ENCODE measurements at regions not wholly inside any gene's neighbourhood (a gene's known extent, or its start where the extent isn't known, plus 50 kb on each side); places are given as distances from the start of the nearest gene placed in this dataset.

DNA sequence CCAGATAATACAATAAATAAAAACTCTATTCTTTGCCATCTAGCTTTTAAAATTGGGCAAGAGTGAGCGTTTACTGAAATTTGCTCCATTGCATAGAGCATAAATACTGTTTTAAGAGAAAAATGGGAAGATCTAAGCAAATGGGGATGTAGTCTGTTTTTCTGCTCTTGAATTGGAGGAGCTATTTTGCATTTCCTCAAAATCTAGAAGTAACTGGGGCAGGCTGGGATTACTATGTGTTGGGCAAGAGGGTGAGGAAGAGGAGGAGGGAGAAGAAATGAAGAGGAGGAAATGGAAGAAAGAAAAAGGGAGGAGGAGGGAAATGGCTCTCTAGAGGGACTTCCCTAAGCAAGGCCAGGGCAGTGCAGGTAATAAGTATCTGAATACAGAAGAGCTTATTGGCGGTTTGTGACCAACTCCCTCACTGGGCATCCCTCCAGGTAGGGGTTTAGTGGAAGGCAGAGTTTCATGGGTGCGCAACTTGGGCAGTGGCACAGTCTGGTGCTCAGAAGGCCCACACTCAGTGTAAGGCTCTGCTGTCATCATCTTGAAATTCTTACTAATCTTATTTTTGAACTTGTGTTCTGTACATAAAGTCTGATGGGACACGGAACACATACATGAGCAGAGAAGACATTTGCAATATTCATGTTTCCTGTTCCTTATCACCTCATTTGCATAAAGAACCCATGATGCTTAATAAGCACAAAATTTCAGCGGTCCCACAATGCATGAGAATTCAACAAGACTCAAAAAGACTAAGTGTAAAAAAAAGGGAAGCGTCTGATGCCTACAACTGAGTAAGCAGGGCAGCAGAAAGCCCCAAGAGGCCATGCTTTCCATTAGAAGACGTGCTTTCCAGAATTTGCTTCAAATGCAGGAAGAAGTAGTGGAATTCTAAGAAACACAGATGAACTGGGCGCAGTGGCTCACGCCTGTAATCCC, 116.9 kb downstream of the EVX1 start:
- DNase-seq (ENCODE audit: low read depth in 2 of 2): no peak
- H3K4me3 ChIP-seq (replicated peaks in 1 of 2; ENCODE audit: low read depth in 2 of 2, low read length in 2 of 2): no peak overlapping the region
- TF ChIP-seq, protein P1, sequence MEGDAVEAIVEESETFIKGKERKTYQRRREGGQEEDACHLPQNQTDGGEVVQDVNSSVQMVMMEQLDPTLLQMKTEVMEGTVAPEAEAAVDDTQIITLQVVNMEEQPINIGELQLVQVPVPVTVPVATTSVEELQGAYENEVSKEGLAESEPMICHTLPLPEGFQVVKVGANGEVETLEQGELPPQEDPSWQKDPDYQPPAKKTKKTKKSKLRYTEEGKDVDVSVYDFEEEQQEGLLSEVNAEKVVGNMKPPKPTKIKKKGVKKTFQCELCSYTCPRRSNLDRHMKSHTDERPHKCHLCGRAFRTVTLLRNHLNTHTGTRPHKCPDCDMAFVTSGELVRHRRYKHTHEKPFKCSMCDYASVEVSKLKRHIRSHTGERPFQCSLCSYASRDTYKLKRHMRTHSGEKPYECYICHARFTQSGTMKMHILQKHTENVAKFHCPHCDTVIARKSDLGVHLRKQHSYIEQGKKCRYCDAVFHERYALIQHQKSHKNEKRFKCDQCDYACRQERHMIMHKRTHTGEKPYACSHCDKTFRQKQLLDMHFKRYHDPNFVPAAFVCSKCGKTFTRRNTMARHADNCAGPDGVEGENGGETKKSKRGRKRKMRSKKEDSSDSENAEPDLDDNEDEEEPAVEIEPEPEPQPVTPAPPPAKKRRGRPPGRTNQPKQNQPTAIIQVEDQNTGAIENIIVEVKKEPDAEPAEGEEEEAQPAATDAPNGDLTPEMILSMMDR (IDR thresholded peaks at IDR 0.05; ENCODE audit: low read depth, low read length): no peak

DNA sequence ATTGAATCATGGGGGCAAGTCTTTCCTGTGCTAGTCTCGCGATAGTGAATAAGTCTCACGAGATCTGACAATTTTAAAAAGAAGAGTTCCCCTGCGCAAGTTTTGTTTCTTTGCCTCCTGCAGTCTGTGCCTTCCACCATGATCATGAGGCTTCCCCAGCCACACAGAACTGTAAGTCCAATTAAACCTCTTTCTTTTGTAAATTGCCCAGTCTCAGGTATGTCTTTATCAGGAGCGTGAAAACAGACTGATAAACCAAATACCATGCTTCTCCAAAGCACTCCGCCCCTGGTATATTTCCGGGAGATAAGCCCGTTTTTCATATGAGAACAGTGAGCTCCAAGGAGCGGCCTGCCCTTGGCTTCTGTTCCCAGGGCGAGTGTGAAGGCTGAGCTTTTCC, 118.9 kb downstream of the EVX1 start:
- TF ChIP-seq, protein P1 (IDR thresholded peaks at IDR 0.05; ENCODE audit: low read depth, low read length): no peak
- no peak for DNase-seq (ENCODE audit: low read depth in 2 of 2)
- H3K4me3 ChIP-seq (replicated peaks in 1 of 2; ENCODE audit: low read depth in 2 of 2, low read length in 2 of 2): no peak overlapping the region

DNA sequence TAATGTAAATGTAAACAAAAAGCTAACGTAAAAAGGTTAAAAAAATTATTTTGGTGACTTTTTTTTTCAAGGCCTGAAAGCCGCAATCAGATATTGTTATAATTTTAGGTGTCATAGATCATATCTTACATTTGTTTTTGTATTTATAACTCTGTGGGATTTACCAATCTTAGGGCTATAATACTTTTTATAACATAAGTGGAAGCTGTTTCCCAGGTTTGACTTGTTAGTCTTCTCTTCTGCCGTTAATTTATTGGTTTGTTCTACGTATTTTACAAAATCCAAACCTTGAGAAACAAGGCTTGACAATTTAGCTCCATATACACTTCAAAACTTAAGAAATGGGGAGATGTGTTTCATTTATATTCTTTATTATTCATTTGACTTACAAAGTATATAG, 119.4 kb downstream of the EVX1 start:
- DNase-seq (ENCODE audit: low read depth in 2 of 2): no peak
- H3K4me3 ChIP-seq (replicated peaks in 1 of 2; ENCODE audit: low read depth in 2 of 2, low read length in 2 of 2): no peak overlapping the region
- TF ChIP-seq, protein P1 (IDR thresholded peaks at IDR 0.05; ENCODE audit: low read depth, low read length): no peak

DNA sequence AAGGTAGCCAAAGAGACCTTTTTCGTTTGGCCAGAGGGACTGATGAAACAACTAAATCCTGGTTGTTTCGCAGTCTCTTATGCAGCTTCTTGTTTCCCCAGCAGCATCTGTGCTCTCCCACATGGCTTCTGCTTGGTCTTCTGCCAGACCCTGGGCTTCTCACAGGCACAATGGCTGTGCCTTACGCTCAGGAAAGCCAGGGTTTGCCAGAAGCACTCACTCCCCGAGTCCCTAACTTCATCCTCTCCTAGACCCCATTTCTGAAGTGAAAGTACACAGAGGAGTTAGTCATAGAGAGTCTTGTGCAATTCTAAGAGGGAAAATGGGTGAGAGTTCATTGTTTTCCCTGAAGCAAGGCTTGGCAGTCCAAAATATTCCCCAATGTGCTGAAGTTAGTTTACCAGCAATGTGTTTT, 121.7 kb downstream of the EVX1 start:
- TF ChIP-seq, protein P1 (IDR thresholded peaks at IDR 0.05; ENCODE audit: low read depth, low read length): no peak
- peak overlapping the region in 1 of 2 donors; percentile 35 for H3K4me3 ChIP-seq (replicated peaks in 1 of 2; ENCODE audit: low read depth in 2 of 2, low read length in 2 of 2)
- peak; percentile 80 to 95 for DNase-seq (ENCODE audit: low read depth in 2 of 2)

DNA sequence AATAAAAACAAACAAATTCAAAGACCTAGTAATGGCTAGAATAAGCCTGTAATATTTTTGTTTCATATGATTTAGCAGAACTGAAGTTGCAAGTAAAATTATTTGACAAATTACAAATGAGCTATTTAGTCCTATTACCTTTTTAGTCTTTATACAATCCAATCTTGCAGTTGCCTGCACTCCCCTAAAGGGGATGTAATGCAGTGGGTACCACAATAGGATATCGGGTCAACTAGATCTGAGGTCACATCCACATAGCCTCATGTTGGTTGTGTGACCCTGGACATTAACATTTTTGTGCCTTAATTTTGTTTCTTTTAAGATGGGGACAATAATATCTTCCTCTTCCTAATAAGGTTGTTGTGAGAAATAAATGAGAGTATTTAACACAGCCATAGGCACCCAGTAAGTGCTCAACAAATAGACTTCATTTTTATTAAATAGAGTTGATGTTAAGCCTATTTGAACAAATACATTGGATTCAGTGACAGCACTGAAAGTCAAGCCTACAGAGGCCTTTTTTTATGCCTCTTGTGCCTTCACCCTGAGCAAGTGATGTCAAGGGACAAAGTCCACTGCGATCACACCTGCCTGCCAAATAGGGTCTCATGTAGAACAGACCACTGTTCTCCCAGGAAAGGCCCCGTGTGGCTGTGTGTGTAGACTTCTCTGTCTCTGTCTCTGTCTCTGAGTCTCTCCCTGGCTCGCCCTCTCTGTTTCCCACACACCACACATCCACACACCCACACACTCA, 124.8 kb downstream of the EVX1 start:
- H3K4me3 ChIP-seq (replicated peaks in 1 of 2; ENCODE audit: low read depth in 2 of 2, low read length in 2 of 2): no peak overlapping the region

DNA sequence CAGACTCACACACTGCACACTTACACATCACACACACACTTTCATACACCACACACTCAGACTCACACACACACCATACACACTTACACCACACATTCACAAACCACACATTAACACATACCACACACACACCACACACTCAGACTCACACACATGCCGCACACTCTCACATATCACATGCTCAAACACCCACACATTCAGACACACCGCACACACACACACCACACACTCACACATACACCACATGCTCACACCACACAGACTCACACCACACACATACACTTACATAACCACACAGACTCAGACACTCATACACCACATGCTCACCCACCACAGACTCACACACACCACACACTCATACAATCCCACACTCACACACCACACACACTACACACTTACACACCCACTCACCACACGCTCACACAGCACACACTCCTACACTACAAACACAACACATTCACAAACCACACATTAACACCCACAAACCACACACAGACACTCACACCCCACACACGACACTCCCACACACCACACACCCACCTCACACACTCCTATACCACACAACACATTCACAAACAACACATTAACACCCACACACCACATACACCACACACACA, 125.4 kb downstream of the EVX1 start:
- no peak overlapping the region for H3K4me3 ChIP-seq (replicated peaks in 1 of 2; ENCODE audit: low read depth in 2 of 2, low read length in 2 of 2)
- TF ChIP-seq, protein P1 (IDR thresholded peaks at IDR 0.05; ENCODE audit: low read depth, low read length): no peak
- DNase-seq (ENCODE audit: low read depth in 2 of 2): no peak

More for the DNA sequence above, 124.8 kb downstream of the EVX1 start:
- DNase-seq (ENCODE audit: low read depth in 2 of 2): no peak
- TF ChIP-seq, protein P1 (IDR thresholded peaks at IDR 0.05; ENCODE audit: low read depth, low read length): no peak

Data from cardiac fibroblast (primary cell).